PC-9 (cell line): ENCODE measurements at regions not wholly inside any gene's neighbourhood (a gene's known extent, or its start where the extent isn't known, plus 50 kb on each side); places are given as distances from the start of the nearest gene placed in this dataset.

ENCODE experiments used
- BruUV-seq: library from RNA; stranded (reverse); fragments of 400-500 nt; replicated peaks from 2 replicates; lab custom pipeline; 2021; lab: Mats Ljungman, UMichigan
- CTCF ChIA-PET: fragments of 300-600 bp; sonication (Branson Sonifier 250); formaldehyde crosslinking; loops from one replicate; lab custom pipeline; 2022; ENCODE audit warnings: antibody characterized with exemption; lab: Charles Lee
- POLR2A ChIA-PET: fragments of 300-600 bp; sonication (Branson Sonifier 250); formaldehyde crosslinking; loops from one replicate; lab custom pipeline; 2022; ENCODE audit warnings: antibody characterized with exemption; ENCODE audit not compliant: unreplicated experiment; lab: Charles Lee
- DNase-seq, 2 experiments: peaks; one replicate each; pipeline versions ENCODE4 v3.0.0 to v3.0.0-alpha.2; 2015 to 2022; ENCODE audit warnings: mixed read lengths in 1 of 2
- H2AFZ ChIP-seq: fragments of 200-600 bp; sonication (generic); 2 replicates; pipeline ENCODE4 v1.8.1; 2017; ENCODE audit warnings: antibody characterized with exemption
- H3F3A ChIP-seq: fragments of 200-600 bp; sonication (generic); 2 replicates; pipeline ENCODE4 v1.8.1; 2017; ENCODE audit warnings: antibody characterized with exemption, mild to moderate bottlenecking, low read depth; ENCODE audit not compliant: insufficient read depth
- H3K27ac ChIP-seq: fragments of 200-600 bp; sonication (generic); 2 replicates; pipeline ENCODE4 v1.6.1; 2016; ENCODE audit warnings: mixed run types
- H3K27me3 ChIP-seq: fragments of 200-600 bp; sonication (generic); 2 replicates; pipeline ENCODE4 v1.6.1; 2016; ENCODE audit warnings: low read depth, mixed run types; ENCODE audit not compliant: insufficient read depth
- H3K36me3 ChIP-seq: fragments of 200-600 bp; sonication (generic); 2 replicates; pipeline ENCODE4 v1.6.1; 2016; ENCODE audit warnings: low read depth, mixed run types
- H3K4me1 ChIP-seq: fragments of 200-600 bp; sonication (generic); replicated peaks from 2 replicates; pipeline ENCODE4 v1.6.1; 2016; ENCODE audit warnings: mixed run types; ENCODE audit not compliant: insufficient read depth
- H3K4me2 ChIP-seq: fragments of 200-600 bp; sonication (generic); 2 replicates; pipeline ENCODE4 v1.6.1; 2017; ENCODE audit warnings: mixed run types
- H3K4me3 ChIP-seq: fragments of 200-600 bp; sonication (generic); 2 replicates; pipeline ENCODE4 v1.6.1; 2016; ENCODE audit warnings: mixed run types
- H3K79me2 ChIP-seq: fragments of 200-600 bp; sonication (generic); 2 replicates; pipeline ENCODE4 v1.6.1; 2017; ENCODE audit warnings: low read depth, mixed run types
- H3K9me2 ChIP-seq: fragments of 200-600 bp; sonication (generic); 2 replicates; pipeline ENCODE4 v1.8.1; 2017; ENCODE audit warnings: mild to moderate bottlenecking; ENCODE audit not compliant: insufficient read depth
- H3K9me3 ChIP-seq: fragments of 200-600 bp; sonication (generic); 2 replicates; pipeline ENCODE4 v1.8.1; 2016; ENCODE audit warnings: low read depth; ENCODE audit not compliant: insufficient read depth
- H4K20me1 ChIP-seq: fragments of 200-600 bp; sonication (generic); 2 replicates; pipeline ENCODE4 v1.8.1; 2017; ENCODE audit not compliant: insufficient read depth
- EZH2 ChIP-seq: fragments of 200-600 bp; sonication (generic); IDR thresholded peaks from 2 replicates; pipeline ENCODE4 v1.8.0; 2017; ENCODE audit warnings: antibody characterized with exemption, low read depth
- intact Hi-C: fragments of 100-400 bp; cut with micrococcal nuclease; formaldehyde crosslinking; loops from one replicate; pipeline ENCODE4 v1.10.0; 2022; ENCODE audit not compliant: unreplicated experiment
- TF ChIP-seq, protein P1 (sequence below): fragments of 200-600 bp; sonication (generic); conservative IDR thresholded peaks from 2 replicates; pipeline ENCODE4 v1.6.1; 2017; ENCODE audit warnings: mixed run types, antibody characterized with exemption, mild to moderate bottlenecking, moderate library complexity

DNA sequence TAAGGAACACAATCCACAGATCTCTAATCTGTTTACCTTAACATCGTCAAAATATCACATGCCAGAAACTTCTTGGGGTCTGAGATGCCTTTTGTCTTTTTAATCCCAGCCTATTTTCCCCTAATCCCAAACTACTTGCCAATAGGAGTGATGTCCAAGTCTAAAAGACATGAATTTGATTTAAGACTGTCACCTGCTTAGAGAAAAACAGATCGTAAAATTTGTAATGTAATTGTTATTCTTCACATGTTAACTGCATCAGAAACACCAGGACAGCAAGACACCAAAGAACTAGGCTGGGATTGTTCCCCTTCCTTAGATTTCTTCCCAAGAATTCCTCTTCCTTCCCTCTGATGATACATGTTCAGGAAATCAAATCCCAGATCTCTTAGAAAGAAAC, 198.1 kb upstream of the ARHGAP20 start:
- H3K4me2 ChIP-seq, result no peak overlapping the region
- H2AFZ ChIP-seq, result no peak overlapping the region
- no peaks in the 10 kb centered on the region for H3K9me3 ChIP-seq
- H3K4me1 ChIP-seq, result peaks cover 11% of the 10 kb centered on the region; the same call in 1 of the 2 replicates
- no peaks in the 10 kb centered on the region for H4K20me1 ChIP-seq
- H3K4me3 ChIP-seq, result no peak overlapping the region
- no peaks in the 10 kb centered on the region for H3K79me2 ChIP-seq
- BruUV-seq, result no TSS peak
- no peak overlapping the region for H3K27ac ChIP-seq
- H3K27me3 ChIP-seq, result no peaks in the 10 kb centered on the region
- no peaks in the 10 kb centered on the region for H3K9me2 ChIP-seq
- DNase-seq, result no peak
- no peaks in the 10 kb centered on the region for H3F3A ChIP-seq
- H3K36me3 ChIP-seq, result no peaks in the 10 kb centered on the region
- CTCF ChIA-PET, result no interaction called here
- TF ChIP-seq, protein P1, sequence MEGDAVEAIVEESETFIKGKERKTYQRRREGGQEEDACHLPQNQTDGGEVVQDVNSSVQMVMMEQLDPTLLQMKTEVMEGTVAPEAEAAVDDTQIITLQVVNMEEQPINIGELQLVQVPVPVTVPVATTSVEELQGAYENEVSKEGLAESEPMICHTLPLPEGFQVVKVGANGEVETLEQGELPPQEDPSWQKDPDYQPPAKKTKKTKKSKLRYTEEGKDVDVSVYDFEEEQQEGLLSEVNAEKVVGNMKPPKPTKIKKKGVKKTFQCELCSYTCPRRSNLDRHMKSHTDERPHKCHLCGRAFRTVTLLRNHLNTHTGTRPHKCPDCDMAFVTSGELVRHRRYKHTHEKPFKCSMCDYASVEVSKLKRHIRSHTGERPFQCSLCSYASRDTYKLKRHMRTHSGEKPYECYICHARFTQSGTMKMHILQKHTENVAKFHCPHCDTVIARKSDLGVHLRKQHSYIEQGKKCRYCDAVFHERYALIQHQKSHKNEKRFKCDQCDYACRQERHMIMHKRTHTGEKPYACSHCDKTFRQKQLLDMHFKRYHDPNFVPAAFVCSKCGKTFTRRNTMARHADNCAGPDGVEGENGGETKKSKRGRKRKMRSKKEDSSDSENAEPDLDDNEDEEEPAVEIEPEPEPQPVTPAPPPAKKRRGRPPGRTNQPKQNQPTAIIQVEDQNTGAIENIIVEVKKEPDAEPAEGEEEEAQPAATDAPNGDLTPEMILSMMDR, result no peak
- no peak for TF ChIP-seq EZH2
- POLR2A ChIA-PET, result no interaction called here
- intact Hi-C loops, result no loop called here

DNA sequence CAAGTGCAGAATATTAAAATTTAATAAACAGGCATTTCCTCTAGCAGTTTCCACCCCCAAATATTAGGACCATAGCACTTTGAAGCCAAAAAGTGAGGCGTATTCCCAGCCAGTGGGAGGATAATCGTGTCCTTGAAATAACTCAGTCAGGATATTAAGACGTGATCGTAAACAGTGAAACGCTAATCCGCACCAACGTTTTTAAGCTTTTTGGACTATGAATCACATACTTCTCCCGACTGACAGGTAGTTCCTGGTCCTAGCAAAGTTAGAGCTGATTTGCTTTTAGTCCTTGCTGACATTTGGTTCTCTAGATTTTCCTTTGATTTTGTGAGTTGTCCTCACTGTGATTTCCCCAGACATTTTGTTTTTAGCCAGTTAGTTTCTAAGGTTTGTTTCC, 197.1 kb upstream of the ARHGAP20 start:
- no peaks in the 10 kb centered on the region for H3K36me3 ChIP-seq
- no peak overlapping the region for H3K27ac ChIP-seq
- no TSS peak for BruUV-seq
- 0 out of 2 replicates have a peak overlapping the region, but pooled peaks have one; percentile 23 for H3K4me2 ChIP-seq
- TF ChIP-seq, protein P1, result no peak
- POLR2A ChIA-PET, result no interaction called here
- no peaks in the 10 kb centered on the region for H3F3A ChIP-seq
- no peaks in the 10 kb centered on the region for H3K9me3 ChIP-seq
- H2AFZ ChIP-seq, result no peak overlapping the region
- H3K9me2 ChIP-seq, result no peaks in the 10 kb centered on the region
- no peaks in the 10 kb centered on the region for H3K79me2 ChIP-seq
- peaks cover 11% of the 10 kb centered on the region; the same call in 1 of the 2 replicates for H3K4me1 ChIP-seq
- no peak overlapping the region for H3K4me3 ChIP-seq
- CTCF ChIA-PET, result no interaction called here
- H4K20me1 ChIP-seq, result no peaks in the 10 kb centered on the region
- DNase-seq, result peak in 1 of 2 experiments; percentile 71
- intact Hi-C loops, result loop anchor here (10.0 kb wide), 1 partner anchor 515 kb away; no protein-coding TSS in a partner anchor
- no peaks in the 10 kb centered on the region for H3K27me3 ChIP-seq

DNA sequence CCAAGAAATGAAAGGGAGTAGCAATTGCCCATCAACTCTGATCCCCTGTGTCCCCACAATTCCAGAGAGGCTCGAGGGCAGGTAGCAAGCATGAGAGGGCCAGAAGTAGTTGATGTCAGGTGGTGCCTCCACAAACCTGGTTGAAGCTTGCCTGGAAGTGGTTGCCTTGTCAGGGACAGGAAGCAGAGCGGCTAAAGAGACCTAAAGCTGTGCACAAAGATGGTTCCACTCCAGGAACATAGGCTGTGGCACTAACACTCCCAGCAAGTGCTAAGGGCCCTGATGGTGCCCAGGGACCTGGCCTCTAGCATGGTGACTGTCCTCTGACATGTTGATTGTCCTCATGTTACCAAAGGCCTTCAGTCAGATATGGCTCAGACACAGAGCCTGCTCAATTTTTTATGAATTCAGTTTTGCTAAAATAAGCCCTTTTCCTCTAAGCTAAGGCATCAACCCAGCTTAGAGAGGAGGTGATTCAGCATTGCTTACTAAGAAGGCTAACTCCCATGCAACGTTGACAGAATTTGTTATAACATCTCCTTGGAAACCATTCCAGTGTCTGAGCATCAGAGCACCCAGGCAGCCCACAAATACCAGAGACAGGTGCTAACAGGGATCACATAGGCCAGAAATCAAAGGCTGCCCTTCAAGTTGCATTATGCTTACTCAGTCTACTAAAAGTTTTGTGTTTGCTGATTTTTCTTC, 196.3 kb upstream of the ARHGAP20 start:
- intact Hi-C loops, result loop anchor here (10.0 kb wide), 1 partner anchor 516 kb away; no protein-coding TSS in a partner anchor
- Histone ChIP-seq H4K20me1 (no peaks in the 10 kb centered on the region), H3K9me3 (no peaks in the 10 kb centered on the region), H3K4me2 (no peak overlapping the region), H2AFZ (no peak overlapping the region), H3K4me1 (peaks cover 11% of the 10 kb centered on the region; the same call in 1 of the 2 replicates), H3K36me3 (no peaks in the 10 kb centered on the region), H3K9me2 (no peaks in the 10 kb centered on the region), H3K27me3 (no peaks in the 10 kb centered on the region), H3F3A (no peaks in the 10 kb centered on the region), H3K27ac (no peak overlapping the region), H3K4me3 (no peak overlapping the region), H3K79me2 (no peaks in the 10 kb centered on the region)
- POLR2A ChIA-PET, result interaction anchor here (0.6 kb wide), 1 partner anchor 13 kb away, joined by 6 read pairs; no protein-coding TSS in a partner anchor
- no peak for TF ChIP-seq EZH2
- TF ChIP-seq, protein P1, result no peak
- no TSS peak for BruUV-seq
- CTCF ChIA-PET, result no interaction called here
- peak in 1 of 2 experiments; percentile 91 for DNase-seq
